Left hindlimb (tissue), 1 donor: ENCODE measurements at regions not wholly inside any gene's neighbourhood (a gene's known extent, or its start where the extent isn't known, plus 50 kb on each side); places are given as distances from the start of the nearest gene placed in this dataset.

Source experiments
- DNase-seq: peaks from one replicate; pipeline ENCODE4 v3.0.0-alpha.2; 2018

DNA sequence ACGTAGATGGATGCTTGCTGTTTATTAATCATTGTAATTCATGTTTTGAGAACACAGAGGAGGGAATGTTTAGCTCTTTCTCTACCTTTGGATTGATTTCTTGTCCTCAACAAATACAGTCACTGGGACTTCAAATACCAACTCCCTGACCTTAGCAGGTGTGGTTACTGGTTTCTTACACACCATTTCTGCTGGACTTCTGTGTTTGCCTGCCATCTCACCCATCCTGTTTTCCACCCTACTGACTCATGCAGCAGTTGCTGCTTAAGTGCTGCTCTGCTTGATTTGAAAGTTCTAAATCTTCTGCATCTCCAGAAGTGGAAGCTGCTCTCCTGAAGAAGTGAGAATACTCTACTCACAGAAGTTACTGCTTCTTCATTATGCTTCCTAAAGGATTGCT, 170.3 kb downstream of the ZPLD1 start:
- DNase-seq, result no peak

DNA sequence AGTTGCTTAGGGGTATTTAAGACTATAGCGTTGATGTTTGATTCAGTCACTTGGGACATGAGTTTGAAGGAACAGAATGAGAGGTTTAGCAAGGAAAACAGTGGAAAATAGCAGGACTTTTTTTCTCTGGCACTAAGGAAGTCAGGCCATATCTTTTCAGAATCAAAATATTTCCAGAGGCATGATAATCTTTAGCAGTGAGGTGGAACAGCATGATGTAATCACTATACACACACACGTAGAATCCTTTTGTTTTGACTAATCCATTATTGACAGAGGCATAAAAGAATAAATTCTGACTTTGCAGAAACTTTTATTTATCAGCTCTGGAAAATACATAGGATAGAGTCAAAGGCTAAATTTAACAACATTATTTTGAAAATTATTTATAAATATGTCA, 174.1 kb downstream of the ZPLD1 start:
- no peak for DNase-seq

DNA sequence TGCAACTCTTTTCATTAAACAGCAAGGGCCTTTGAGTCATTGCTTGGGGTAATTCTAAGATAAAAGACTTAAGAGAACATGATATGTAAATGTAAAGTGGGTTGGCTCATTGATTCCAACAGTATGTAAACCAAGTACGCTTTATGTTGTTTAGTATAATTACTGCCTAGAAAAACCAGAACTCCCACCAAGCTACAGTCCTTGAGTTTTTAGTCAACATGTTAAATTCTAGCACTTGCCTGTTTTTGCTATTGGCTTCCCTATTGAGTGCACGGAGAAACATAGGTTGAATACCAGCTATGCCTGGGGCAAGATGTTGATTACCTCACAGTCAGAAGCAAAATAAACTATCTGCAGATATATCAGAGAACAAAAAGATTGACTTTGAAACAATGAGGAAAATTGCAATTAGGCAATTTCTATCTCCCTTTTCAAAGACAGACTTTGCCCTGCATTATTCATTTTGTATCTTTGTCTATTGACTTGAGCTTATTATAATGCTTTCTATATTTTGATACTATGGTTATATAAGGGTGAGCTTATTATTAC, 179.3 kb downstream of the ZPLD1 start:
- no peak for DNase-seq

- no peak for DNase-seq
Measured at GRCh38 chr3:102614585-102614984, 179.8 kb downstream of the ZPLD1 start.

- no peak for DNase-seq
Measured at GRCh38 chr3:102617381-102617780, 182.6 kb downstream of the ZPLD1 start.

GRCh38 chr3:102619361-102619760, 184.5 kb downstream of the ZPLD1 start:
- DNase-seq, result no peak

- DNase-seq, result no peak
Measured at GRCh38 chr3:102629943-102630342, 195.1 kb downstream of the ZPLD1 start.

GRCh38 chr3:102630531-102630930, 195.7 kb downstream of the ZPLD1 start:
- no peak for DNase-seq

GRCh38 chr3:102643546-102643945, 208.7 kb downstream of the ZPLD1 start:
- DNase-seq, result no peak

GRCh38 chr3:102646557-102646956, 211.7 kb downstream of the ZPLD1 start:
- DNase-seq, result no peak

DNA sequence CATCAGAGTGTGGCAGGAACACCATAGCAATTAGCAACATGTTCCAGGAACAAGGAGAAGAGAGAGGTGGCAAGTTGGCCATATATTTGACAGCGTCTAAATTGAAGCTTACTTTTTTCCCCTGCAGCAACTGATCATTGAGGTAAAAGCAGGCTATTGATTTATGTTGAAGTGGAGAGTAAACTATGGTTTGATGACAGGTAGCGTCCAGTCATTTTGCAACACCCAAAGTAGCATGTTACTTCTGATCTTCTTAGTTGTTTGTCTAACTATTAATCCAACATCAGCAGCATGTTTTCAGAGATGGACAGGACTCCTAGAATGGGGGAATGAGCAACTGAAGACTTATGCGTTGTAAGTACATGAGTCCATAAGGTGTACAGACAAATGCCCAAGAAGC, 225.8 kb downstream of the ZPLD1 start:
- DNase-seq, result no peak

GRCh38 chr3:102661707-102662497, 227.1 kb downstream of the ZPLD1 start:
- no peak for DNase-seq

DNA sequence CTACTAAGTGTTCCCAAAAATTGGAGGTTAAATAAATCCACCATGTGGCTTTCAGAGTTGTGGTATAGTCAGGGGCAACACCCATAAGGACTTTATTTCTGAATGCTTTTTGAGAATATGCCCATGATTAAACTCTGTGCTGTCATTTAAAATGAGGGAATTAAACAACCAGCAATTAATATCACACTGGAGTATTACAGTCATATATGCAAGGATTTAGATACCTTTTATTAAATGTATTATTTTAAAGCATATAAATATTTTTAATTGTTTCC, 227.6 kb downstream of the ZPLD1 start:
- DNase-seq, result no peak

DNA sequence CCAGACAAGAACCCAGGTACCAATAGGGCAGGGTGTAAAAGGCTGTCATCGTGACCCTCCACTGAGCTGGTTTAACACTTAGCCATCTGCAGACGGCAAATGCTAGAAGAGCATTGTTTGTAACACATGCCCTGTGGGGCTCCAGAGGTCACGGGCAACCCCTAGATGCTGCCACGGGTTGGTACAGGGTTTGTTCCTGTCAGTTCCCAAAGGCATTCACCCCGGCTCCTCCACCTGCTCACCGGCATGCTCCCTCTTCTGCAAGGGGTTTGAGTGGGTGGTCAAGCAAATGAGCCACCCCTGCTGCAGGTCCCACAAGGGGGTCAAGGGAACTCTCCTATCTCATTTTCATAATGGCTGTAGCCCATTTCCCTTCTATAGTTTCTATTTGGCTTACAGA, 229.3 kb downstream of the ZPLD1 start:
- no peak for DNase-seq

DNA sequence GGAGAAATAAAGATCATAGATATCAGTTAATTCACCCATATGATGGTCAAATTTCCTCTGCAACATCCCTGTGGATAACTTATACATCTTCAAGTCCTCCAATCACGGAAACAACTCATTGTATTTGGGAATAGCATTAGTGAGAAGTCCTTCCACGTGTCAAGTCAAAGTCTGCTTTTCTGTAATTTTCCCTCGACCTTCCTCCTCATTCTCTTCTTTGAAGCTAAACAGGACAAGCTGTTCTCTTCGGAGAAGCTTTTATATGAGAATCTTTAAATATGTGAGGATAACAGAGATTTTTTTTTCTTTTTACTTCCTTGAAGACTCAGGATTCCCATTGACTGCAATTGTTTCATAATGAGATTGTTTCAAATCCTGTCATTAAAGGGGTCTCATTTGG, 230.4 kb downstream of the ZPLD1 start:
- DNase-seq, result no peak

DNA sequence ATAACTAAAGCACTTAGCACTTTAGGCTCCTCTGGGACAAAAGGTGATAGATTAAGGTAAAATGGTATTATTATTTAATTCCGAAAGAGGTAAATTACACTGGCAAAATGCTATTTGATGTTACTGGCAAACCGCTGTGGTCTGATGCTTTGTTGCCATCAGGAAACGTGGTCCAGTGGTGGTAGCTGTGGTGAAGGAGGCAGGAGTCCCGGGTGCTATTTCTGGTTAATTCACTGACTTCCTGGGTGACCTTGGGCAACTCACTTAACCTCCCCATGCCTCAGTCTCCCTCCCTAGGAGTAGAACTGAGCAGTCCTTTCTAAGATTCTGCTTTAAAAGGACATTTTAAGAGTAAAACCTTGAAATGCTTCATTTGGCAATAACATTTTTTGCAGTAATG, 233.4 kb downstream of the ZPLD1 start:
- no peak for DNase-seq

DNA sequence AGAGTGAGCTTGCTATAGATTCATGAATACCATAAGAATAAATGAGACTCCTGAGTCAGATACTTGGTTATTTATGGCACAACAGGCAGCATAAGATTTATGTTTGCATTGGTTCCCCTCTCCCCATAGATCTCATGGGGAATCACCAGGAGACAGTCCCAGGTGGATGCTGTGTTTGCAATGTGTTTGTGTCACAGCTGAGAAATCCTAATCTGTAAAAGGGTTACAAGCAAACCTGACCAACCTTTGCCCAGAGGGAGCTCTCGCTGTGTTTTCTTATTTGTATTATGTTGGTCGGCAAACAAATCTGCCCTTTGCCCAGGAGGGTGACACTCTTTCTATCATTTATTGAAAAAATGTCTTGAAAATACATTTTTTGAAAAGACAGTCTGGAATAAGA, 236.2 kb downstream of the ZPLD1 start:
- DNase-seq, result no peak

DNA sequence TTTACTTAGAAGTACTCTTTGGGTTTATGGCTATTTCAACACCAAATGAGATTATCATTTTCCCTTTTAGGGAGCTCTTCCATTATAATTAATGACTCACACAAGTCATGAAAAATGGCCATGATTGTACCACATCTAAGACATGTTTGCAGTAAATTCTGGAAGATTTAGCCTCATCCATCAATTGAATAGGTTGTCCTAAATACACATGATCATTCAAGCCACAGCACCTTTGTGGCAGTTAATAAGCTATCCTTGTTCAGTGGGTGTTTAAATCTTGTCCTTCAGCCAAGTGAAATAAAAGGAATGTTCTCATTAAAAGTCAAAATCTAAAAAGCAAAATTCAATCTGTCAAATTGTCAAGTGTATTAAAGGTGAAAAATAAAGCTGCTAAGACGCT, 237.5 kb downstream of the ZPLD1 start:
- no peak for DNase-seq

GRCh38 chr3:102673271-102674115, 238.7 kb downstream of the ZPLD1 start:
- DNase-seq, result peak; percentile 76

GRCh38 chr3:102674284-102674683, 239.5 kb downstream of the ZPLD1 start:
- no peak for DNase-seq

GRCh38 chr3:102676424-102676823, 241.6 kb downstream of the ZPLD1 start:
- no peak for DNase-seq

- DNase-seq, result no peak
Measured at GRCh38 chr3:102682741-102683140, 247.9 kb downstream of the ZPLD1 start.

- no peak for DNase-seq
Measured at GRCh38 chr3:102686792-102687191, 252.0 kb downstream of the ZPLD1 start.

DNA sequence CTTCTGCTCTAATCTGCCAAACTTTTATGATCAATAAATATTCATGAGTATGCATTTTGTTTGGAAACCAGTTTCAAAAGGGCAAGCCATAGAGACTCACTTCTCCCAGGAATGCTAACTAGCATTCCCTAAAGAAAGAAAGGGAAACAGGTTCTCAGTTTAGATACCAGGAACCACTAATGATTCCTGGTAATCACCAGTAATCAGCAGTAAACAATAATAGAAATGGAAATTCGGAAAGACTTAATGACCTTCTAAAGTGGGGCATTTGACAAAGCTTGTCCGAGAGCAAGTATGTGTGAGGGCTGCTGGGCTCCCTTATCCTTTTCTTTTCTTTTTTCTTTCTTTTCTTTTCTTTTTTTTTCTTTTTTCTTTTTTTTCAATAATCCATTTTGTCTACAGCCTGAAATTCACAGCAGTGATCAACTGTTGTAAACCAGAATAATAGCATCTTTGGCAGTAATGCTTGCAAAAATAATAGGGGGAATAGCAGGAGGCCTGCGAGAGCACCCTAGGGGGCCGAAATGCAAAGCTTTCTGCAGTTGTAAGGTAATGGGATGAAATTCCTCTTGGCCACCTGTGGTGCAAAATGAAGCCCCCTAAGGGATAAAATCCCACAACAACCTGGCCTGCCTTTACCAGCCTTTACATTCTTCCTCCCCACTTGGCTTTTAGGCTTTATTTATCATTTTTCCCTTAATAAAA, 253.2 kb downstream of the ZPLD1 start:
- DNase-seq, result no peak
